ENCODE measurements at regions not wholly inside any gene's neighbourhood (a gene's known extent, or its start where the extent isn't known, plus 50 kb on each side); places are given as distances from the start of the nearest gene placed in this dataset.

DNA sequence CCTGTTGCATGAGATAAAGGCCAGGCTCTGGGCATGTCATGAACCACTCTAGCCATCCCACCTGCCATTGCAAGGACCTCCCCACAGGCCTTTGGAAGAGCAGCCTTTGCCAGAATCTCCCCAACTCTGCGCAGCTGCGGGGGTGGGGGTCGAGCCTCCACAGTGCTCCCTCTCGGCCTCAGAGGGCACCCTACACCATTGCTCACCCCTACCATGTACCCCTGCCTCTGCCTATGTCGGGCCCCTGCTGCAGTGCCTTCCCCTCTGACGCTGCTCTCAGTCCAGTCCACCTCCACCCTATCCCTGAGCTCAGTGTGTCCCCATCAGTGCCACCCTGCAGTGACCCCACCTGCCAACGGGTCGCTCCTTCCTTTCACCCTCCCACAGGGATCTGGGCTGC is 679.7 kb upstream of the RAB6C start:
- TF ChIP-seq EZH2 (IDR thresholded peaks at IDR 0.05; ENCODE audit: low read length), result no peak
- TF ChIP-seq, protein P1, sequence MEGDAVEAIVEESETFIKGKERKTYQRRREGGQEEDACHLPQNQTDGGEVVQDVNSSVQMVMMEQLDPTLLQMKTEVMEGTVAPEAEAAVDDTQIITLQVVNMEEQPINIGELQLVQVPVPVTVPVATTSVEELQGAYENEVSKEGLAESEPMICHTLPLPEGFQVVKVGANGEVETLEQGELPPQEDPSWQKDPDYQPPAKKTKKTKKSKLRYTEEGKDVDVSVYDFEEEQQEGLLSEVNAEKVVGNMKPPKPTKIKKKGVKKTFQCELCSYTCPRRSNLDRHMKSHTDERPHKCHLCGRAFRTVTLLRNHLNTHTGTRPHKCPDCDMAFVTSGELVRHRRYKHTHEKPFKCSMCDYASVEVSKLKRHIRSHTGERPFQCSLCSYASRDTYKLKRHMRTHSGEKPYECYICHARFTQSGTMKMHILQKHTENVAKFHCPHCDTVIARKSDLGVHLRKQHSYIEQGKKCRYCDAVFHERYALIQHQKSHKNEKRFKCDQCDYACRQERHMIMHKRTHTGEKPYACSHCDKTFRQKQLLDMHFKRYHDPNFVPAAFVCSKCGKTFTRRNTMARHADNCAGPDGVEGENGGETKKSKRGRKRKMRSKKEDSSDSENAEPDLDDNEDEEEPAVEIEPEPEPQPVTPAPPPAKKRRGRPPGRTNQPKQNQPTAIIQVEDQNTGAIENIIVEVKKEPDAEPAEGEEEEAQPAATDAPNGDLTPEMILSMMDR (optimal IDR thresholded peaks at IDR 0.05 in 1 of 3, IDR thresholded peaks at IDR 0.05 in 1 of 3, conservative IDR thresholded peaks at IDR 0.05 in 1 of 3; ENCODE audit: extremely low read depth in 1 of 3, insufficient read depth in 2 of 3, low read length in 3 of 3), result no peak
